ENCODE measurements at regions not wholly inside any gene's neighbourhood (a gene's known extent, or its start where the extent isn't known, plus 50 kb on each side); places are given as distances from the start of the nearest gene placed in this dataset.

DNA sequence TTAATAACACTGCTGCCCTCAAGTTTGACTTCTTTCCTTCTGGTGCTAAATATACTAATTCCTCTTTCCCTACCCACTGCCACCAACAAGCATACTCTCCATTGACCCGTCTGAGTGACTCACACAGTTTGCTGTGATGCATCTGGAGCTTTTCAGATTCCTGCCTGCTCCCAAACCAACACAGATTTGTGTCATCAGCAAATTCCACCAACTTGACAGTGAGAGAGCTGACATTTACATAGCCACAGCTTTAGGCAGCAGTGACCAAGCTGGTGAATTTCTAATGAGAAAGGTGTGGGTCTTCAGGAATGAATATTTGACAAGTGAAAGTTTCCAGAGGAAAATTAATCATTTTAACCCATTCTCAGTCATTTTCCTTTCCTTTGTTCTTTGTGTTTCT, 96.5 kb upstream of the PRICKLE2 start:
- CTCF ChIA-PET: interaction anchor here (0.7 to 2.5 kb wide), 2 partner anchors 13 to 15 kb away, joined by 3 to 13 read pairs; no protein-coding TSS in a partner anchor
- TF ChIP-seq, protein P1, sequence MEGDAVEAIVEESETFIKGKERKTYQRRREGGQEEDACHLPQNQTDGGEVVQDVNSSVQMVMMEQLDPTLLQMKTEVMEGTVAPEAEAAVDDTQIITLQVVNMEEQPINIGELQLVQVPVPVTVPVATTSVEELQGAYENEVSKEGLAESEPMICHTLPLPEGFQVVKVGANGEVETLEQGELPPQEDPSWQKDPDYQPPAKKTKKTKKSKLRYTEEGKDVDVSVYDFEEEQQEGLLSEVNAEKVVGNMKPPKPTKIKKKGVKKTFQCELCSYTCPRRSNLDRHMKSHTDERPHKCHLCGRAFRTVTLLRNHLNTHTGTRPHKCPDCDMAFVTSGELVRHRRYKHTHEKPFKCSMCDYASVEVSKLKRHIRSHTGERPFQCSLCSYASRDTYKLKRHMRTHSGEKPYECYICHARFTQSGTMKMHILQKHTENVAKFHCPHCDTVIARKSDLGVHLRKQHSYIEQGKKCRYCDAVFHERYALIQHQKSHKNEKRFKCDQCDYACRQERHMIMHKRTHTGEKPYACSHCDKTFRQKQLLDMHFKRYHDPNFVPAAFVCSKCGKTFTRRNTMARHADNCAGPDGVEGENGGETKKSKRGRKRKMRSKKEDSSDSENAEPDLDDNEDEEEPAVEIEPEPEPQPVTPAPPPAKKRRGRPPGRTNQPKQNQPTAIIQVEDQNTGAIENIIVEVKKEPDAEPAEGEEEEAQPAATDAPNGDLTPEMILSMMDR (IDR thresholded peaks at IDR 0.05; ENCODE audit: control extremely low read depth, extremely low read depth, low read depth, missing control alignments): no peak
- DNase-seq (ENCODE audit: extremely low spot score): no peak
- POLR2A ChIA-PET: no interaction called here

DNA sequence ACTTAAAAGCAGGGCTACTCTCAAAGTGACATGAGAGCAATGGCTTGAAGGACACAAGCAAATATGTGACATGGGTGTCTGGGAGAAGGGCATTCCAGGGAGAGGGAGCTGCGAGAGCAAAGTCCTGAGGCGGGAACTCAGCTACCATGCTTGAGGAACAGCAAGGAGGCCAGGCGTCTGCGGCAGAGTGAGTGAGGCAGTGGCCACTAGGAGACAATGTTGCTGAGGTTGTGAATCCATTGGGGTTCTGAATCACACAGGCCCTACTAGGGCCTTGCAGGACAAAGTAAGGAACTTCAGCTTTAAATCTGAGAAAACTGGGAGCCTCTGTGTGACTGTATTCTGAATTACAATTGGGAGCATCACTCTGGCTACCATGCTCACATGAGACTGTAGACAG, 94.1 kb upstream of the PRICKLE2 start:
- ChIA-PET CTCF (interaction anchor here (2.3 kb wide), 1 partner anchor 15 kb away, joined by 6 read pairs; no protein-coding TSS in a partner anchor), POLR2A (no interaction called here)
- no peak for DNase-seq (ENCODE audit: extremely low spot score)
- TF ChIP-seq, protein P1 (IDR thresholded peaks at IDR 0.05; ENCODE audit: control extremely low read depth, extremely low read depth, low read depth, missing control alignments): no peak

DNA sequence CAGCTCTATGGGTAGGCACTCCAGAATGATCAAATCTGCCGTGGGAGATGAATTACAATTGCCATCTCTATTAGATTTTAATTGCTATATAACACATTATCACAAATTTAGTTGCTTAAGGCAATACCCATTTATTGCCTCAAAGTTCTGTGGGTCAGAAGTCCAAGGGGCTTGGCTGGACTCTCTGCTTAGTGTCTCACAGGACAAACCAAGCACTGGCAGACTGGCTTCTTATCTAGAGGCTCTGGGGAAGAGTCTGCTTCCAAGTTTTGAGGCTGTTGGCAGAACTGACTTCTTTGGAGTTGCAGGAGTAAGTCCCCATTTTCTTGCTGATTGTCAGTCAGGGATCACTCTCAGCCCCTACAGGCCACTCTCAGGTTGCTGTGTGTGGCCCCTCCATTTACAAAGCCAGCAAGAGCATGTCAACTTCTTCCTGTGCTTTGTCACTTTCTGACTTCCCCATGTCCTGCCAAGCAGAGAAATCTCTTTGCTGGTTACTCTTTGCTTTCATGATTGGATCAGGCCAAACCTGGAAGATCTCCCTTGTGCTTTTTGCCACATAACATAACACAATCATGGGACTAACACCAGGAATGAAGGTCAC, 93.5 kb upstream of the PRICKLE2 start:
- ChIA-PET POLR2A (no interaction called here), CTCF (interaction anchor here (1.0 to 2.3 kb wide), 3 partner anchors 9 to 15 kb away, joined by 3 to 6 read pairs (median 3); no protein-coding TSS in a partner anchor)
- DNase-seq (ENCODE audit: extremely low spot score): no peak
- TF ChIP-seq, protein P1 (IDR thresholded peaks at IDR 0.05; ENCODE audit: control extremely low read depth, extremely low read depth, low read depth, missing control alignments): no peak

DNA sequence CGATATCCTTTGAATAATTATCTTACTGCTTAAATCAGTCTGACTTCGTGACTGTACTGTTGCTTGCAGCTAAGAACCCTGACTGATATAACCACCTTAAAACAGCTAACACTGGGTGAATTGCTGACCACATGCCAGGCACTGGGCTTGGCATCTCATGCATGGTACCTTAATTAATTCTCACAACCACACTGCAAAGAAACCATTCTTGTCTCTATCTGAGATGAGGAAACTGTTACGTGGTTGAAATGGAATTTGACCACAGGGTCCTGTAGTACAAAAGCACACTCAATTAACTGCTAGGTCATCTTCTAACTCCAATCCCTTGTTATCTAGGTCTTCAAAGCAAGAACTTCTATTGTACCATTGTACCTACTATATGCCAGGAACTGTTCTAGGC, 92.7 kb upstream of the PRICKLE2 start:
- TF ChIP-seq, protein P1 (IDR thresholded peaks at IDR 0.05; ENCODE audit: control extremely low read depth, extremely low read depth, low read depth, missing control alignments): no peak
- POLR2A ChIA-PET: no interaction called here
- DNase-seq (ENCODE audit: extremely low spot score): no peak
- CTCF ChIA-PET: interaction anchor here (0.9 to 1.4 kb wide), 4 partner anchors 10 to 88 kb away, joined by 3 read pairs; no protein-coding TSS in a partner anchor

DNA sequence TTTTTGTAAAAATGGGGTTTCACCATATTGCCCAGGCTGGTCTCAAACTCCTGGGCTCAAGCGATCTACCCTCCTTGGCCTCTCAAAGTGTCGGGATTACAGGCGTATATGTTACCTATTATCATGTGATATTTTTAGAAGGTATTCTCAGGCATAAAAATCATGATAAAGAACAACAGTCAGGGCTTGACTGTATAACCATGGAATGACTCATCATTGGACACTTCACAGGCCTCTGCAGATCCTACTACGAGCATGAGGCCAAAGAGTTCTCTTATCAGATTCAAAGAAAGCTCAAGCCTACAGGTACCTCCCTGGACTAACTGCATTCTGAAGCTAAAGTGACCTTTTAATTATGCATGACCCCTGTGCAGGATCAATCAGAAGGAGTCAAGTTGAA, 91.7 kb upstream of the PRICKLE2 start:
- DNase-seq (ENCODE audit: extremely low spot score): no peak
- TF ChIP-seq, protein P1 (IDR thresholded peaks at IDR 0.05; ENCODE audit: control extremely low read depth, extremely low read depth, low read depth, missing control alignments): no peak
- ChIA-PET CTCF (interaction anchor here (0.8 to 1.4 kb wide), 3 partner anchors 15 to 65 kb away, joined by 3 read pairs; no protein-coding TSS in a partner anchor), POLR2A (no interaction called here)

DNA sequence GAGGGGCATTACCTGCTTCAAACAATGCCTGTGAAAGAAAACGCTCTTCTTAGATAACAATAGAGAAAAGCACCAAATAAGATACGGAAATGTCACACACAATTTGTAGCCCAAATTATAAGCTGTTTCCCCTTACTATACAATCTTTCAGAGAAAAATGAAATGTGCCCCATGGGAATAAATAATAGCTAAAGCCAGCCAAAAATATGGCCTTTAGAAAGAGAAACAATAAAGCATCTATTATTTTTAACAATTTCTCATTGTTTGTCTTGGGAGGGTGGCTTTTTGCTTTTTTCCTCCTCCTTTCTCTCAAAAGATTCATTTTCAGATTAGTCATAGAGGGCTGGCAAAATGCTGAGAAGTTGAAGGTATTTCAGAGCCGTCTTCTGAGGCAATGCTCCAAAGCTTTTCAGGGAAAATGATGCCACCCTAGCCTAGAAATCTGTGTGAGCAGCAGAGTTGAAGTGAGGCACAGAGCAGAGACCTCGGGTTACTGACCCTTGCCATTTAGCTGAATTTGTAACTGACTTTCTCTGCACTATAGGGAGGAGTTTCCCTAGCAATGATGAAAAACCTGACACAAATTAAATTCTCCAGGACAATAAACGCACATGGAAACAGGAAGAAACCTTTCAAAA, 86.3 kb upstream of the PRICKLE2 start:
- no peak for DNase-seq (ENCODE audit: extremely low spot score)
- ChIA-PET POLR2A (no interaction called here), CTCF (interaction anchor here (1.4 kb wide), 1 partner anchor 152 kb away, joined by 4 read pairs; no protein-coding TSS in a partner anchor)
- TF ChIP-seq, protein P1 (IDR thresholded peaks at IDR 0.05; ENCODE audit: control extremely low read depth, extremely low read depth, low read depth, missing control alignments): no peak
